Fibroblast of lung (primary cell): ENCODE measurements at regions not wholly inside any gene's neighbourhood (a gene's known extent, or its start where the extent isn't known, plus 50 kb on each side); places are given as distances from the start of the nearest gene placed in this dataset.

ENCODE experiments used
- DNase-seq, 2 donors: peaks; one replicate each; pipeline versions ENCODE4 v3.0.0 to v3.0.0-alpha.2; 2010; ENCODE audit warnings: low read depth in 2 of 2
- H2AFZ ChIP-seq: 2 replicates; pipeline ENCODE4 v1.5.1; 2012; ENCODE audit warnings: low read length, control low read depth, inconsistent platforms
- H3K27ac ChIP-seq: 2 replicates; pipeline ENCODE4 v1.5.1; 2011; ENCODE audit warnings: low read length, control low read depth; ENCODE audit not compliant: insufficient read depth
- H3K27me3 ChIP-seq: 2 replicates; pipeline ENCODE4 v1.5.1; 2011; ENCODE audit warnings: mild to moderate bottlenecking, low read length; ENCODE audit not compliant: control insufficient read depth, insufficient read depth
- H3K36me3 ChIP-seq: 2 replicates; pipeline ENCODE4 v1.5.1; 2011; ENCODE audit warnings: low read length; ENCODE audit not compliant: control insufficient read depth, insufficient read depth
- H3K4me1 ChIP-seq: 2 replicates; pipeline ENCODE4 v1.5.1; 2011; ENCODE audit warnings: low read length; ENCODE audit not compliant: control insufficient read depth, insufficient read depth; ENCODE audit errors: extremely low read depth
- H3K4me2 ChIP-seq: 2 replicates; pipeline ENCODE4 v1.5.1; 2011; ENCODE audit warnings: low read length, control low read depth; ENCODE audit not compliant: insufficient read depth; ENCODE audit errors: extremely low read depth
- H3K4me3 ChIP-seq, 4 experiments: fragments of 200-600 bp in 1 of 4; sonication (generic) in 1 of 4; replicated peaks in 1 of 4; 2 replicates each; pipeline ENCODE4 v1.5.1; 2011 to 2016; ENCODE audit warnings: low read length in 4 of 4, low read depth in 3 of 4, mild to moderate bottlenecking in 3 of 4, control low read depth in 2 of 4, inconsistent platforms in 1 of 4, mixed read lengths in 1 of 4; ENCODE audit not compliant: insufficient read depth in 1 of 4; ENCODE audit errors: control extremely low read depth in 1 of 4
- H3K79me2 ChIP-seq: 2 replicates; pipeline ENCODE4 v1.5.1; 2012; ENCODE audit warnings: mild to moderate bottlenecking, low read length, inconsistent platforms; ENCODE audit not compliant: control insufficient read depth, insufficient read depth
- H3K9ac ChIP-seq: 2 replicates; pipeline ENCODE4 v1.5.1; 2011; ENCODE audit warnings: mild to moderate bottlenecking, low read length, control low read depth; ENCODE audit not compliant: insufficient read depth
- H3K9me3 ChIP-seq: 2 replicates; pipeline ENCODE4 v1.5.1; 2012; ENCODE audit warnings: low read depth, low read length; ENCODE audit not compliant: control insufficient read depth, insufficient read depth
- H4K20me1 ChIP-seq: 2 replicates; pipeline ENCODE4 v1.5.1; 2011; ENCODE audit warnings: low read length; ENCODE audit not compliant: control insufficient read depth, insufficient read depth; ENCODE audit errors: extremely low read depth
- CTCF ChIP-seq, 2 donors: IDR thresholded peaks in 1 of 2; conservative IDR thresholded peaks in 1 of 2; 1 replicate in 1 of 2; 2 replicates in 1 of 2; pipeline ENCODE4 v1.5.1; 2011 to 2012; ENCODE audit warnings: low read length in 2 of 2, control low read depth in 1 of 2, inconsistent platforms in 1 of 2, low read depth in 1 of 2, mild to moderate bottlenecking in 1 of 2
- EZH2 ChIP-seq: IDR thresholded peaks from 2 replicates; pipeline ENCODE4 v1.5.1; 2012; ENCODE audit warnings: low read length, control low read depth, mild to moderate bottlenecking; ENCODE audit errors: missing control alignments

- Histone ChIP-seq H3K27me3 (no peaks in the 10 kb centered on the region), H3K4me3 (no peak overlapping the region), H3K9ac (no peak overlapping the region), H3K4me1 (no peaks in the 10 kb centered on the region), H2AFZ (no peak overlapping the region), H4K20me1 (no peaks in the 10 kb centered on the region), H3K36me3 (no peaks in the 10 kb centered on the region), H3K4me2 (no peak overlapping the region), H3K79me2 (no peaks in the 10 kb centered on the region), H3K27ac (no peak overlapping the region), H3K9me3 (no peaks in the 10 kb centered on the region)
- TF ChIP-seq CTCF (conservative IDR thresholded peaks at IDR 0.05 in 1 of 2, IDR thresholded peaks at IDR 0.05 in 1 of 2; ENCODE audit: low read depth in 1 of 2, low read length in 2 of 2), result no peak
- no peak for TF ChIP-seq EZH2
- no peak for DNase-seq
Measured at GRCh38 chr4:36549992-36550391, 268.6 kb downstream of the DTHD1 start.

GRCh38 chr4:36551697-36552214, 270.3 kb downstream of the DTHD1 start:
- H3K79me2 ChIP-seq, result no peaks in the 10 kb centered on the region
- H3K4me3 ChIP-seq, result no peak overlapping the region
- no peaks in the 10 kb centered on the region for H3K9me3 ChIP-seq
- TF ChIP-seq CTCF (conservative IDR thresholded peaks at IDR 0.05 in 1 of 2, IDR thresholded peaks at IDR 0.05 in 1 of 2; ENCODE audit: low read depth in 1 of 2, low read length in 2 of 2) (no peak), EZH2 (no peak)
- no peak overlapping the region for H2AFZ ChIP-seq
- no peak overlapping the region for H3K9ac ChIP-seq
- no peaks in the 10 kb centered on the region for H3K27me3 ChIP-seq
- no peak overlapping the region for H3K27ac ChIP-seq
- H3K4me2 ChIP-seq, result no peak overlapping the region
- DNase-seq, result no peak
- H3K36me3 ChIP-seq, result no peaks in the 10 kb centered on the region
- H3K4me1 ChIP-seq, result no peaks in the 10 kb centered on the region
- no peaks in the 10 kb centered on the region for H4K20me1 ChIP-seq

- Histone ChIP-seq H3K4me2 (no peak overlapping the region), H3K4me1 (no peaks in the 10 kb centered on the region), H3K9me3 (no peaks in the 10 kb centered on the region), H3K4me3 (no peak overlapping the region), H4K20me1 (no peaks in the 10 kb centered on the region), H3K9ac (no peak overlapping the region), H2AFZ (no peak overlapping the region), H3K36me3 (no peaks in the 10 kb centered on the region), H3K27me3 (no peaks in the 10 kb centered on the region), H3K79me2 (no peaks in the 10 kb centered on the region), H3K27ac (no peak overlapping the region)
- no peak for TF ChIP-seq CTCF (conservative IDR thresholded peaks at IDR 0.05 in 1 of 2, IDR thresholded peaks at IDR 0.05 in 1 of 2; ENCODE audit: low read depth in 1 of 2, low read length in 2 of 2)
- no peak for TF ChIP-seq EZH2
- no peak for DNase-seq
Measured at GRCh38 chr4:36553029-36553428, 271.6 kb downstream of the DTHD1 start.
